MCF 10A (cell line): ENCODE measurements at regions not wholly inside any gene's neighbourhood (a gene's known extent, or its start where the extent isn't known, plus 50 kb on each side); places are given as distances from the start of the nearest gene placed in this dataset.

Experiments used
- BruUV-seq: library from RNA; stranded (reverse); fragments of 400-500 nt; replicated peaks from 2 replicates; lab custom pipeline; 2021; lab: Mats Ljungman, UMichigan
- CTCF ChIA-PET: fragments of 300-600 bp; sonication (Branson Sonifier 250); formaldehyde crosslinking; extraction: SDS; loops from one replicate; lab custom pipeline; 2021; ENCODE audit warnings: antibody characterized with exemption, inconsistent platforms; lab: Yijun Ruan, JAX
- POLR2A ChIA-PET: fragments of 300-600, 350-650 bp; sonication (Branson Sonifier 250); formaldehyde crosslinking; extraction: SDS; loops from one replicate; lab custom pipeline; 2020; ENCODE audit warnings: antibody characterized with exemption, inconsistent platforms; lab: Yijun Ruan, JAX
- DNase-seq: peaks from one replicate; pipeline ENCODE4 v3.0.0-alpha.2; 2018; ENCODE audit not compliant: unreplicated experiment
- H3K27ac Mint-ChIP-seq: one replicate; pipeline ENCODE4 v1.8.0; 2022; ENCODE audit warnings: mild to moderate bottlenecking, low read depth, mixed read lengths; ENCODE audit not compliant: unreplicated experiment
- H3K27me3 Mint-ChIP-seq: one replicate; pipeline ENCODE4 v1.8.0; 2022; ENCODE audit warnings: mixed read lengths; ENCODE audit not compliant: insufficient read depth, unreplicated experiment
- H3K36me3 Mint-ChIP-seq: one replicate; pipeline ENCODE4 v1.8.0; 2022; ENCODE audit warnings: mild to moderate bottlenecking, moderate library complexity, mixed read lengths; ENCODE audit not compliant: insufficient read depth, unreplicated experiment
- H3K4me1 Mint-ChIP-seq: one replicate; pipeline ENCODE4 v1.8.0; 2022; ENCODE audit warnings: mixed read lengths; ENCODE audit not compliant: insufficient read depth, unreplicated experiment
- H3K4me3 Mint-ChIP-seq: one replicate; pipeline ENCODE4 v1.8.0; 2022; ENCODE audit warnings: mild to moderate bottlenecking, moderate library complexity, mixed read lengths; ENCODE audit not compliant: unreplicated experiment
- H3K9me3 Mint-ChIP-seq: one replicate; pipeline ENCODE4 v1.8.0; 2022; ENCODE audit warnings: mixed read lengths; ENCODE audit not compliant: unreplicated experiment
- CTCF ChIP-seq: fragments of 200-600 bp; IDR thresholded peaks from one replicate; pipeline ENCODE4 v1.8.0; 2022; ENCODE audit warnings: antibody characterized with exemption, mild to moderate bottlenecking; ENCODE audit not compliant: unreplicated experiment
- intact Hi-C: fragments of 100-400 bp; cut with micrococcal nuclease; formaldehyde crosslinking; loops from 2 replicates; pipeline ENCODE4 v1.14.1; 2022

GRCh38 chr10:118239236-118239630, 102.9 kb downstream of the FAM204A start:
- peaks cover 56% of the 10 kb centered on the region for H3K27me3 Mint-ChIP-seq
- CTCF ChIA-PET: interaction anchor here (0.6 to 7.0 kb wide), 3 partner anchors 480 to 808 kb away, joined by 3 to 87 read pairs (median 5); no protein-coding TSS in a partner anchor
- no peaks in the 10 kb centered on the region for H3K9me3 Mint-ChIP-seq
- H3K36me3 Mint-ChIP-seq: no peaks in the 10 kb centered on the region
- BruUV-seq: no TSS peak
- POLR2A ChIA-PET: no interaction called here
- intact Hi-C loops: no loop called here
- H3K4me1 Mint-ChIP-seq: no peaks in the 10 kb centered on the region
- no peak for TF ChIP-seq CTCF
- DNase-seq: no peak
- no peak overlapping the region for H3K4me3 Mint-ChIP-seq
- no peak overlapping the region for H3K27ac Mint-ChIP-seq

- Mint-ChIP-seq H3K27me3 (peaks cover 54% of the 10 kb centered on the region), H3K9me3 (no peaks in the 10 kb centered on the region)
Measured at GRCh38 chr10:118238573-118239235, 103.4 kb downstream of the FAM204A start.

GRCh38 chr10:118237930-118238329, 104.2 kb downstream of the FAM204A start:
- Mint-ChIP-seq H3K4me3 (no peak overlapping the region), H3K27ac (no peak overlapping the region), H3K36me3 (no peaks in the 10 kb centered on the region), H3K27me3 (peaks cover 54% of the 10 kb centered on the region), H3K4me1 (no peaks in the 10 kb centered on the region), H3K9me3 (no peaks in the 10 kb centered on the region)
- intact Hi-C loops: no loop called here
- no TSS peak for BruUV-seq
- POLR2A ChIA-PET: interaction anchor here (0.9 kb wide), 1 partner anchor 196 kb away, joined by 3 read pairs; no protein-coding TSS in a partner anchor
- CTCF ChIA-PET: interaction anchor here (0.6 to 7.0 kb wide), 6 partner anchors 12 to 806 kb away, joined by 3 to 87 read pairs (median 4); no protein-coding TSS in a partner anchor
- no peak for DNase-seq
- no peak for TF ChIP-seq CTCF

More at GRCh38 chr10:118238573-118239235, 103.4 kb downstream of the FAM204A start:
- H3K4me3 Mint-ChIP-seq: no peak overlapping the region
- no TSS peak for BruUV-seq
- ChIA-PET POLR2A (no interaction called here), CTCF (interaction anchor here (0.6 to 7.0 kb wide), 4 partner anchors 701 to 807 kb away, joined by 3 to 87 read pairs (median 4); no protein-coding TSS in a partner anchor)
- no peaks in the 10 kb centered on the region for H3K36me3 Mint-ChIP-seq
- no peaks in the 10 kb centered on the region for H3K4me1 Mint-ChIP-seq
- DNase-seq: peak; percentile 45
- intact Hi-C loops: no loop called here
- TF ChIP-seq CTCF: no peak
- no peak overlapping the region for H3K27ac Mint-ChIP-seq

GRCh38 chr10:118234683-118235082, 107.4 kb downstream of the FAM204A start:
- no peak overlapping the region for H3K4me3 Mint-ChIP-seq
- no peak overlapping the region for H3K27ac Mint-ChIP-seq
- no peaks in the 10 kb centered on the region for H3K36me3 Mint-ChIP-seq
- CTCF ChIA-PET: interaction anchor here (1.1 kb wide), 1 partner anchor 697 kb away, joined by 3 read pairs; no protein-coding TSS in a partner anchor
- H3K4me1 Mint-ChIP-seq: no peaks in the 10 kb centered on the region
- H3K9me3 Mint-ChIP-seq: no peaks in the 10 kb centered on the region
- no TSS peak for BruUV-seq
- H3K27me3 Mint-ChIP-seq: peaks cover 41% of the 10 kb centered on the region
- TF ChIP-seq CTCF: no peak
- intact Hi-C loops: no loop called here
- POLR2A ChIA-PET: no interaction called here
- no peak for DNase-seq
